BJ (cell line): ENCODE measurements at regions not wholly inside any gene's neighbourhood (a gene's known extent, or its start where the extent isn't known, plus 50 kb on each side); places are given as distances from the start of the nearest gene placed in this dataset.

Source experiments
- CTCF ChIA-PET: fragments of 350-600 bp; formaldehyde crosslinking; extraction: SDS; loops from one replicate; lab custom pipeline; 2021; ENCODE audit warnings: antibody characterized with exemption, inconsistent platforms; lab: Yijun Ruan, JAX
- POLR2A ChIA-PET: fragments of 300-600 bp; sonication (Branson Sonifier 250); formaldehyde crosslinking; extraction: SDS; loops from one replicate; lab custom pipeline; 2021; ENCODE audit warnings: antibody characterized with exemption; lab: Charles Lee
- DNase-seq: peaks from one replicate; pipeline ENCODE4 v3.0.0-alpha.2; 2011; ENCODE audit warnings: low read depth
- H3K27me3 ChIP-seq: 2 replicates; pipeline ENCODE4 v1.6.0; 2011; ENCODE audit warnings: low read length; ENCODE audit not compliant: control insufficient read depth, insufficient read depth
- H3K36me3 ChIP-seq: 2 replicates; pipeline ENCODE4 v1.5.1; 2011; ENCODE audit warnings: low read length; ENCODE audit not compliant: control insufficient read depth, insufficient read depth
- H3K4me3 ChIP-seq: 2 replicates; pipeline ENCODE4 v1.5.1; 2011; ENCODE audit warnings: low read depth, mild to moderate bottlenecking, control low read depth, low read length
- CTCF ChIP-seq: IDR thresholded peaks from 2 replicates; pipeline ENCODE4 v1.5.1; 2011; ENCODE audit warnings: low read depth, mild to moderate bottlenecking, control low read depth, inconsistent platforms, low read length, moderate library complexity; ENCODE audit not compliant: insufficient read depth

- DNase-seq: no peak
- no peak overlapping the region for H3K4me3 ChIP-seq
- H3K27me3 ChIP-seq: no peaks in the 10 kb centered on the region; the same call in 1 of the 2 replicates
- H3K36me3 ChIP-seq: no peaks in the 10 kb centered on the region
- CTCF ChIA-PET: no interaction called here
- no peak for TF ChIP-seq CTCF
- POLR2A ChIA-PET: interaction anchor here (0.6 kb wide), 1 partner anchor 1571 kb away, joined by 4 read pairs; no protein-coding TSS in a partner anchor
These were observed 92.9 kb upstream of the EGLN3 start for GRCh38 chr14:34043627-34044372.

- ChIA-PET CTCF (interaction anchor here (1.2 kb wide), 1 partner anchor 16 kb away, joined by 3 read pairs; no protein-coding TSS in a partner anchor), POLR2A (no interaction called here)
- no peak overlapping the region for H3K4me3 ChIP-seq
- no peaks in the 10 kb centered on the region for H3K36me3 ChIP-seq
- no peak for TF ChIP-seq CTCF
- H3K27me3 ChIP-seq: no peaks in the 10 kb centered on the region; the same call in 1 of the 2 replicates
- DNase-seq: no peak
These were observed 90.3 kb upstream of the EGLN3 start for GRCh38 chr14:34041220-34041619.

- Histone ChIP-seq H3K4me3 (no peak overlapping the region), H3K36me3 (no peaks in the 10 kb centered on the region), H3K27me3 (no peaks in the 10 kb centered on the region; the same call in 1 of the 2 replicates)
- TF ChIP-seq CTCF: no peak
- CTCF ChIA-PET: no interaction called here
- POLR2A ChIA-PET: no interaction called here
- no peak for DNase-seq
These were observed 89.9 kb upstream of the EGLN3 start for GRCh38 chr14:34040766-34041165.

- Histone ChIP-seq H3K4me3 (no peak overlapping the region), H3K36me3 (no peaks in the 10 kb centered on the region), H3K27me3 (no peaks in the 10 kb centered on the region; the same call in 1 of the 2 replicates)
- ChIA-PET POLR2A (no interaction called here), CTCF (no interaction called here)
- no peak for TF ChIP-seq CTCF
- no peak for DNase-seq
These were observed 88.7 kb upstream of the EGLN3 start for GRCh38 chr14:34039428-34040047.

GRCh38 chr14:34038358-34039057 lies 87.6 kb upstream of the EGLN3 start:
- no peaks in the 10 kb centered on the region; the same call in 1 of the 2 replicates for H3K27me3 ChIP-seq
- TF ChIP-seq CTCF: no peak
- H3K4me3 ChIP-seq: no peak overlapping the region
- H3K36me3 ChIP-seq: no peaks in the 10 kb centered on the region
- ChIA-PET CTCF (interaction anchor here (1.0 kb wide), 1 partner anchor 39 kb away, joined by 3 read pairs; no protein-coding TSS in a partner anchor), POLR2A (no interaction called here)
- no peak for DNase-seq
